LHCN-M2 (cell line): ENCODE measurements at regions not wholly inside any gene's neighbourhood (a gene's known extent, or its start where the extent isn't known, plus 50 kb on each side); places are given as distances from the start of the nearest gene placed in this dataset.

ENCODE experiments used
- DNase-seq: peaks from one replicate; pipeline ENCODE4 v3.0.0-alpha.2; 2012; ENCODE audit warnings: low read depth

DNA sequence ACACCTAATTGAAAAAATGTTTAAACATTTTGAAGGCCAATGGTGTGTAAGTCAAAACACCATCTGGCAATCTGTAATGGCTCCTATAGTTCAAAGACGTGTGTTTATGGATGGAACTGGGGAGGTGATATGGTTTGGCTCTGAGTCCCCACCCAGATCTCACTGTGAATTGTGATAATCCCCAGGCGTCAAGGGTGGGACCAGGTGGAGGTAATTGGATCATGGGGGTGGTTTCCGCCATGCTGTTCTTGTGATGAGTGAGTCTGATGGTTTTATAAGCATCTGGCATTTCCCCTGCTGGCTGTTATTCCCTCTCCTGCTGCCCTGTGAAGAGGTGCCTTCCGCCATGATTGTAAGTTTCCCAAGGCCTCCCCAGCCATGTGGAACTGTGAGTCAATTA, 52.2 kb downstream of the ADRA2C start:
- no peak for DNase-seq

DNA sequence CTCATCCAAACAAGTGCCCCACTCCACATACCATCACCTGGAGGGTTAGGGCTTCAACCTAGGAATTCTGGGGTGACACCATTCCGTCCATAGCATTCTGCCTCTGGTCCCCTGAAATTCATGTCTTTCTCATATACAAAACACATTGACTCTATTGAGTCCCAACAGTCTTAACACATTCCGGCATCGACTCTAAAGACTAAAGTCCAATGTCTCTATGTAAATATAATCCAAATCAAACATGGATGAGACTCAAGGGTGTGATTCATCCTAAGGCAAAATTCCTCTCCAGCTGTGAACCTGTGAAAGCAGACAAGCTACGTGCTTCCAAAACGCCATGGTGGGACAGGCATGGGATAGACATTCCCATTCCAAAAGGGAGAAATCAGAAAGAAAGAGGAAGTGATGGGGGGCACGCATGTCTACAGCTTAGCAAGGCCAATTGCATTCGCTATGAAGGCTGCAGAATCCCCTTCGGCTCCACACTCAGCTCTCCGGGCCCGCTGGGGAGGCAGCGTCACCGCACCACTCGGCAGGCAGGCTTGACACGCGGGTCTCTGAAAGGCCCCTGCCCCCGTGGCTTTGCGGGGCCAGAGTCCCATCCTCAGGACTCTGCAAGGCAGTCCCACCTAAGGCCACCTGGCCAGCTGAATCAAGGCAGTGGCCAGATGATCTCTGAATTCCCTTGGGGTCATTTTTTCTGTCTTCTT, 53.2 kb downstream of the ADRA2C start:
- DNase-seq: no peak

DNA sequence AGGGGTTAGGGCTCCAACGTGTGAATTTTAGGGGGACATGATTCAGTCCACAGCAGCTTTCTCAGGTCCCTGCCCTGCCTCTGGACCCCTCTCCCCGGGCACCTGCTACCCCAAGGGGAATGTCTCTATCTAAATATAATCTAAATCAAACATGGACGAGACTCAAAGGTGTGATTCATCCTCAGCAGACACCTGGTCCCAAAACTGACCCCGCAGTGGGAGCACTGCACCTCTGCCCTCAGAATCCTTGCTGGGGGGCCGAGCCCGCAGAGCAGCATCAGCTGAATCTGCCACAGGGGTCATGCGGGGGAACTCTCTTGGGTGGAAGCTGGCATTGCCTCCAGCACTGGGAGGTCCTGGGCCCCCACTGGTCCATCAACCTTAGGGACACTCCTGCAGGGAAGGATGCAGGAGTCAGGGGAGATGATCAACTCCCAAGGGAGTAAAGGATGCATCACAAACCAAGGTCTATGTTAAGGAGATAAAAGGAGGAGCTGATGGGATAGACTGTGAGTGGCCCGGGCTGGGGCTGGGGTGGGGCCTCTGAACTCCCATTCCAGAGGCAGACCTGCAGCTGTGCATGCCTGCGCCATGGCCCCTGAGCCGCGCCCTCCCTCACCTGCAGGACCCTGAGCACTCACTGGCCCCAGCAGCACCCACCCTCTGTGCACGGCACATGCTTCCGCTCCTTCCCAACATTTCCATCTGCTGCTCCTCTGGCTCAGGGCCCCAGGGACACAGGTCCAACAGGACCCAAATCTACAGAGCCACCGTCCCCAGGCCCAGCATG, 54.0 kb downstream of the ADRA2C start:
- DNase-seq: no peak

DNA sequence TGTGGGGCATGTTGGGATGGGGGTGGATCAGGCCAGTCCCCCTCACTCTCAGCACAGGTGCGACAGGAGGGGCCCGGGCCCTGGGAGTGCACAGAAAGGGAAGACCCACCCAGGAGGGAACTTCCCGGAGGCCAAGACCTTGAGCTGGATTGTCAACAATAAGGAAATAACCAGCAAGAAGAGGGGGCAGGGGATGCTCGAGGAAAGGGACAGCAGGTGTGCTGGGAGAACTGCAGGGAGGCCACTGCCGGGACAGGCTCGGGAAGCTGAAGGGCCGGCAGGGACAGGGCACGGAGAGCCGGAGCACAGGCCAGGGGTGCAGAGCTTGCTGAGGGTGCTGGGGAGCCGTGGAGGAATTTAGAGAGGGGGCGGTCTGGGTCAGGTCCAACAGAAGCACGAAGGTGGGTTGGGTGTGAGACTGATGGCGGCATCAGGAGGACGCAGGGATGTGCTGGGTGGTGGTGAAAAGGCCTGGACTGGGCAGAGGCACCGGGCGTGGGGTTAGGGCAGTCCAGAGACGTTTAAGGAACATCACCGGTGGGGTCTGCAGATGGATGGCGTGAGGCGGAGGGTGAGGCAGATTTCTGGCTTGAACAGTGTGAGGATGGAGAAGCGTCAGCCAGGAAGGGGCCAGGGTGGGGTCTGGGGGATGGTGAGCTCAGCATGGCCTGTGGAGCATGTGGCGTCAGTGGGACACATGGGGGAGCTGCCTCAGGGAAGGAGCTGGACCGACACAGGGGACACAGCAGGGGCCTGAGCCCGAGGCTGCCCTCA, 54.8 kb downstream of the ADRA2C start:
- DNase-seq: no peak

DNA sequence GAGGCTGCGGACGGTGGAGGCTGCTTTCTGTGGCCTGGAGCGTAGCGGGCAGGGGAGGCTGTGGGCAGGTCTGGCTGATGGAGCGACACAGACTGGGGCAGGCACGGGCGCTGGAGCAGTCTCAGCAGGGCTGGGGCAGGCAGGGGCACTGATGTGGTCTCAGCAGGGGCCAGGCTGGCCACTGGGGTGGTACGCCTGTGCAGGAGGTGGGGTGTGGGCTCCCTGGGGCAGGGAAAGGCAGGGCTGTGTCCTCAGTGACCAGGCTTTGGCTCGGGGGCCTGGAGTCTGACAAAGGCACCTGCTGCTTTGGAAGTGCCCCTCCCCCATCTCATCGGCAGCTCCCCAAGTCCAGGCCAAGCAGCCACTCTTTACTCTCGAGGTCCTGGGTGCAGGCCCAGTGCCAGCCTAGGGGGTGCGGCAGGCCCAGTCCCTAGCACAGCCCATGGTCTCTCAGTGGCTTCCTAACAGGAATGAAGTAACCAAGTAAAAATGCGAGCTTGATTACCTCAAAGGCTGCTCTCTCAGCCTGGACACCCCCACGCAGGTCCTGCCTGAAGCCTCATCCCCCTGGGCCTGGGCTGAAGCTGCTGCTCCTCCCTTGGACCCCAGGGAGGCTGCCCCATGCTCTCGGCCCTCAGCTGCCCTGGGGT, 55.5 kb downstream of the ADRA2C start:
- DNase-seq: no peak

DNA sequence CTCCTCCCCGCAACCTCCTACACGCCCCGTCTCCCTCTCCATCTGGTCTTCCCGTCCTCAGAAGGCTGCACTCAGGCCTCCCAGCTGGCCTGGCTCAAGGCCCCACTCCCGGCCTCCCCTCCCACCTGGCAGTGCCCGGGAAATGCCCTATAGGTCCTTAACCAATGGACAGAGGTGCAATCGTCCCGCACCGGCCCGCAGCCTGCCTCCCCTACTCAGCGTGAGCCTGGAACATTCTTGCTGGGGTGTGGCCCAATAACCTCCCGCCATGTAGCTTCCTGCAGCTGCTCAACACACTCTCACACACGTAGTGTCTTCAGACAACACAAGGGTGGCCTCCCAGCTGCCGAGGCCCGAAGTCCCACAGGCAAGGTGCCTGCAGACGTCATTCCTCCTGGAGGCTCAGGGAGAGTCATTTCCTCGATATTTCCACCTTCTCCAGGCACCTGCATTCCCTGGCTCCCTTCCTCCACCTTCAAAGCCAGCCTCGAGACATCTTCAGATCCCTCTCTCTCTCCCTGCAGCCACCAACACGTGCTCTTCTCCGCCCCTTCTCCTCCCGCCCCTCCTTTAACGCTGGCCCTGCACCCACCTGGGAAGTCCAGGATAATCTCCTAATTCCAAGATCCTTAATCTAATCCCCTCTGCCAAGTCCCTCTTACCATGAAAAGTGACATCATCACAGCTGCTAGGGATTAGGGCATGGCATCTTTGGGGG, 56.2 kb downstream of the ADRA2C start:
- DNase-seq: peak; percentile 34

DNA sequence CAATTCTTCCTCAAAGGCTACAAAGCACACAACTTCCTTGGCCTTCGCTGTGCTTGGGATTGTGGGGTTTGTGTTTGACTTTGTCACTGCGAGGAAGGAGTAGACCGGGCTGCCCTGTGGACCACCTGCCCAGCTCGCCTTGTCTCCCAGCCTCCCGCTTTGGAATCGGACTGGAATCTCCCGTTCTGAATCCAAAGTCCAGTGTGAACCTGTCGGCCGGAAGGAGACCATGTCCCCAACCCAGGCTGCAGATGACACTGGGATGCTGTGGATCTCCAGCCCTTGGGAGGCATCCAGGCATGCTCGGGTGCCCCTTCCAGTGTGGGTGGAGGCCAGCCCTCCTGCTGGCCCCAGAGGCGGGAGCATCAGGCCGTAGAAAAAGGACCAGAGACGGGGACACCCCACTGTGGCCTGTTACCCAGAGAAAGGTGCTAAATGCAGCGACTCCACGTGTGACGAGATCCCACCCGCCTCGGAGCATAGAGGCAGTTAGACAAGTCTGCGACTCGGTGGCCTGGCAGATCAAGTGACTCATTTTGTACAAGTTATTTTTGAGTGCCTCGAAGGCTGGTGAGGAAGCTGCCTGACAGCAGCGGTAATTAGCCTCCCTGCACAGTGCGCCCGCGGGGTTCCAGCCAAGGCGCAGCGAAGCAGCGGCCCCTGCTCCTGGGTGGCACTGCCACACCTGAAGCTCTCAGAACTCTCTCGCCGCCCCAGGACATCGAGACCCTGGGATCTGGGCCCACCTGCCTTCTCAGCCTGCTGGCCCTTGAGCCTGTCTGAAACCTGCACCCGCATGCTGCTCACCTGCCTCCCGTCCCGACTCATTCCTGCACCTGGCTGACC, 57.5 kb downstream of the ADRA2C start:
- no peak for DNase-seq

DNA sequence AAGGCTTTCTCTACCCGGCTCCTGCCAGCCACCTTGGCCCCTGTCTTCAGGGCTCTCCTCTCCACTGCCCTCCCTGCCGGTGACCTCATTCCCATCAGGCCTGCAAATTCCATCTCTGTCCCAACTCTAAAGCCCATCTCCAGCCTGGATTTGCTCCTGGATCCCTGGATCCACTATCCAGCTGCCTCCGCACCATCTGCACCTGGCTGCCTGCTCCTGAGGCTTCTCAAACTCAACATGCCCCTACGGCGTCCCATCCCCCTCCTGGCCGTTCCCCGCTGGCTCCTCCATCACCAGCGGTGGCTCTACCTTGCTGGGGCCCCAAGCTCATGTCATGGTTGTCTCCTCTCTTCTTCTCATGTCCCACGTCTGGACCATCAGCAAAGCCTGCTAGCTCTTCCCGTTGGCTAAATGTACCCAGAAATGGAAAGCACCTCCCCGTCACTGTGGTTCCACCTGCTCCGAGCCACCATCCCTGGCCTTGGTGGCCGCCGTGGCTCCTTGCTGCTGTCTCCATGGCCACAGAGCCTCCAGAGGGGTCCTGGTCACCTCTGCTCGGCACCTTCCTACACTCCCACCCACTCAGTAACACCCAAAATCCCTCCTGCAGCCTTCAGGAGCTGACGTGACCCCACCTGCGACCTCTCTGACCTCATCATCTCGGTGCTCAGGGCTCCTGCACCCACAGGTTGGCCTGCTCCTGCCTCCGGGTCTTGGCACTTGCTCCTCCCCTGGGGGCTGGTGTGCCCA, 58.5 kb downstream of the ADRA2C start:
- DNase-seq: no peak

DNA sequence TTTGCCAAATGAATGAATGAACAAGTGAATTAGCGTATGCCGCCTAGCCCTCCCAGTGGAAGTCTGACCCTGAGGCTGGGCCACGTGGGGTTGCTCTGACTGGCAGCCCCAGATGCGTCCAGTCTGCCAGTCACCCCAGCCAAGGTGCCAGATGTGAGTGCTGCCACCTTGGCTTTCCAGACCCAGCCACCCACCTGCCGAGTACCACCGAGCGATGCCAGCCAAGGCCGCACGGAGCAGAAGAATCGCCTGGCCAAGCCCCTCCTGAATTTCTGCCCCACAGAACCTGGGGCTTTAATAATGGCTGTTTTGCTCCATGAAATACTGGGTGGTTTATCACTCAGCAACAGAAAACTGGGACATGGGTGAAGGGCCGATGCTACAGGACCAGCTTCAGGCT, 59.3 kb downstream of the ADRA2C start:
- DNase-seq: no peak

DNA sequence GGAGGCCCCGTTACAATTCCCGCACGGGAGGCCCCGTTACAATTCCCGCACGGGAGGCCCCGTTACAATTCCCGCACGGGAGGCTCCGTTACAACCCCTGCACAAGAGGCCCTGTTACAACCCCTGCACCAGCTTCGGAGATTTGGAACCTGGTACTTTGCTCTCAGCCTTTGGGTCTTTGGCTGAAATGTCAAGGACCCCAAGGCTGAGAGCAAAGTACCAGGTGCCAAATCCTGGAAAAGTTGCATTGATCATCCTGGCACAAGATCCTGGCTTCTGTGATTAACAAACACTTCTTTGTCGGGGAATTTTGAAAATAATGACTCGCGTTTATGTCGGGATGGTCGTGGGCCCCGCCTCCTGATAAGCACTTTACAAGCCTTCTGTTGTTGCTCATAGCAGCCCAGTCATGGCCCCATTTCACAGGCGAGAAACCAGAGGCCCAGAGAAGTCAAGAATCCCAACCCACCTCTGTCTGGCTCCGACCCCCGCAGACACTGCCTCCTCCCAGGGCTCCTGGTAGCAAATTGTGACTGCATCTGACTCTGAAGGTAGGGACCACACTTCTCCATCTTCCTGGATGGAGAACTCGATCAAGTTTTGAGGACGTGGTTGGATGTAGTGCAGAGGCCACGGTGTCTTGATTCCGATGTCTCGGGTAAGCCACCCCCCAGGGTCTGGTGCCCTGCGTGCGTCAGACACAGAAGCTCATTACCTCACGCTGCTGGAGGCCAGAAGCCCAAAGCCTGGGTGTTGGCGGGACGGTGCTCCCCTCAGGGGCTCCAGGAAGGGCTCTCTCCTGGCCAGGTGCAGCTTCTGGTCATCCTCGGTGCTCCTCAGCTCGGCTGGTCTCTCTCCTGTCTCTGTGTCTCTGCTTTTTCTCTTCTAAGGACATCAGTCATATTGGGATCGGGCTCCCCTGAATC, 60.3 kb downstream of the ADRA2C start:
- DNase-seq: no peak

DNA sequence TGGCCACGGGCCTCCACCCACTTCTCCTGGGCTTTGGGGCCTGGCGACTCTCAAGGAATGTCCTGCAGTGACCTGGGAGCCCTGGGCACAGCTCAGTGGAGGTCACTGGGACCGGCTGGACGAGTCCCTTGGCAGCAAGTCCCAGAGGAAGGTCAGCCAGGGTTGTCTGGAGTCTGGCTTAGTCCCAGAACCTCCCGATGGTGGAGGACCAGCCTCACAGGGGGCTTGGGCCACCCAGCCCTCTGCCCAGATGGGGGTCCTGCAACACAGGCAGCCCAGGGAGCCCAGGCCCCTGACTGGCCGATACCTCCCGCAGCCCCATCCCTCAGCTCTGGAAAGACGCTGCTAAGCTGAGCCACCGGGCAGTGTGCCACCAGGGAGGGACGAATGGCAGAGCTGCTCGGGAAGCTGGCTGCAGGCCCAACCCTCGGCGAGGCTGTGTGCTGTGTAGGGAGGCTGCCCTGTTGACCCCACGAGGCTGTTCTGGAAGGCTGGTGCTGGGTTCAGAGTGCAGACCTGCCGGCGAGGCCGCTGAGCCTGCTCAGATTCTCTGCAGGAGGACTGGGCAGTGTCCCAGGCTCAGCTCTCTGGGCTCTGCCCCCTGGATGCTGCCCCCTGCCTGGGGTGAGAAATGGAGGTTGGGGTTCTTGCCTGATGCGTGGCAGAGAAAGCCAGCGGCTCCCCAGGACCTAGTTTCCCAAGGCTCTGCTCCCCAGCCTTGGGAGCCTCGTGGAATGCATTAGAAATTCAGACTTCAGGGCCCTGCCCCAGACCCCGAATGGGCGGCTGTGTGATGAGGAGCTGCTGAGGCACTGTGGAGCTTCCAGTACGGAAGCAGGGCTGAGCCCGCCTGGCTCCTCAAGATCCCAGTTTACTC, 61.7 kb downstream of the ADRA2C start:
- peak; percentile 9 for DNase-seq

DNA sequence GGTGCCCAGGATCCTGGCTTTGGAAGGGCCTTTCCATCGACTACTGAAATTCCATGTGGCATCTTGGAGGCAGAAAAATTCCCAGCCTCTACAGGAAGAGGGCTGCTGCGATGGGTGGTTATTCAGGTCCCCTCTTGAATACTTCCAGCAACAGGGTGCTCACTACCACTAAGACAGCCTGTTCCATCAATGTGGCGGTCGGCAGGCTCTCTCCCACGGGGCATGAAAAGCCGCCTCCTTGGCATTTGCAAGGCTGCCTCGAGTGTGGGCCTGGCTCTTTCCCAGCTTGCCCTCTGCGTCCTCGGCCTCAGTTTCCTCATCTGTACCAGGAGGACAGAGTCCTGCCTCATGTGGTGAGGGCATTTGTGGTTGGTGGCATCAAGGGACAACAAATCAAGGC, 62.4 kb downstream of the ADRA2C start:
- no peak for DNase-seq

DNA sequence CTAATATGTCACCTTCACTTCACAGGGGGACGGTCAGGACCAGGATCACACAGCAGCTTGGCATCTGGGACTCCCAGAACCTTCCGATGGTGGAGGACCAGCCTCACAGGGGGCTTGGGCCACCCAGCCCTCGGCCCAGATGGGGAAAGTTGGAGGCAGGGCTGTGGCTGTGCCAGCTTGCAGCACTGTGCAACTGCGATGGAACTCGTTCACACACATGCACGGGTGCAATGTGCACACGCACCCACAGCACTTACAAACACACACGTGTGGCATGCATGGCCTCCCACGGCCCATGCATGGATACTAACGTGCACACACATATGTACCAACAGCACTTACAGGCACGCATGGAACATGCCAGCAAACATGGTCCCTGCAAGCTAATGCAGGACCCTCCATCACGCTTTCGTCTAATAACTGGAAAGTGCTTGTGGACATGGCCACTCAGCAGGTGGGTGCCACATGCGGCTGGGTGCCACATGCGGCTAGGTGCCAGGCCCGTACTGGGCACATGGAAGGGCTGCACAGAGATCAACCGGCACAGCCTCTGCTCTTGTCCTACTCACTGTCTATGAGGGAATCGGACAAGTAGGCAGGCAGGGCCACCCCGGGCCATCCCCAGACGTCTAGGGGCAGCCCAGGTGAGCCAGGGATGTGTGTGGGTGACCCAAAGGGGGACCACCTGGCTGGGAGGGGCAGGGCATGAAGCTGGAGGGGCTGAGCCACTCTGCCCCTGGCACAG, 63.2 kb downstream of the ADRA2C start:
- no peak for DNase-seq

DNA sequence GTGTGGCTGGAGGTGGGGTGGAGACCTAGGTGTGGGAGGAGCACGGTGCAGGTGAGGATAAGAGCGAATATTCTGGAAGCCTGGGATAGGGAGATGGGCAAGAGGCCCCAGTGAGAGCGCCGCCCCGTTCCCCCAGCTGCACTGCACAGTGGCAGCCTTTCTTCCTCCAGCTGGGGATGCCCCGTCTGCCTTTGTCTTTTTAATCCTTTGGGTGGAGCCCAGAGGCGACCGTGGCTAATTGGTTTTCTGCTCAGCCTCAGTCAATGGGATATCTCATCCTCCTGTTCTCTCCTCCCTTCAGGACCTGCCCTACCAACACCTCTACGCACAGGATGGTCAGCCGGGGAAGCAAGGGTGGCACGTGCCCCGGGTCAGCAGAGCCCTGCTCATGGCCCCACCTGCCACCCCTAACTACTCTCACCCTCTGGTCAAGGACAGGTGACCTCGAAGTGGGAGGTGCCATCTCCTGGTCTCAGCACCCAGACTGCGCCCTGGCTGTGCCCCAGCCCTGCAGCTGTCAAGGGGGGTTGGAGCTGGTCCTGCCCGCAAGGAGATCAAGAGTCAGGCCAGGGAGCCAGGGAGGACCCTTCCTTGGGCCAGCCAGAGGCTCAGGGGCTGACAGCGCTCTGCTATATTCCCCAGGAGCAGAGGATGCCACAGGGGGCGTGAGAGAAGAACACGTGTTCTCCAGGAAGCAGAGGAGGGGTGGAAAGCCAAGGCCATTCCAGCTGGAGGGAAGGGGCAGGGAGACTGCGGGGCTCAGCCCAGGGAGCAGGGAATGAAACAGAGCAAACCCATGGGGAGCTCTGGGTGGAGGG, 64.0 kb downstream of the ADRA2C start:
- no peak for DNase-seq

DNA sequence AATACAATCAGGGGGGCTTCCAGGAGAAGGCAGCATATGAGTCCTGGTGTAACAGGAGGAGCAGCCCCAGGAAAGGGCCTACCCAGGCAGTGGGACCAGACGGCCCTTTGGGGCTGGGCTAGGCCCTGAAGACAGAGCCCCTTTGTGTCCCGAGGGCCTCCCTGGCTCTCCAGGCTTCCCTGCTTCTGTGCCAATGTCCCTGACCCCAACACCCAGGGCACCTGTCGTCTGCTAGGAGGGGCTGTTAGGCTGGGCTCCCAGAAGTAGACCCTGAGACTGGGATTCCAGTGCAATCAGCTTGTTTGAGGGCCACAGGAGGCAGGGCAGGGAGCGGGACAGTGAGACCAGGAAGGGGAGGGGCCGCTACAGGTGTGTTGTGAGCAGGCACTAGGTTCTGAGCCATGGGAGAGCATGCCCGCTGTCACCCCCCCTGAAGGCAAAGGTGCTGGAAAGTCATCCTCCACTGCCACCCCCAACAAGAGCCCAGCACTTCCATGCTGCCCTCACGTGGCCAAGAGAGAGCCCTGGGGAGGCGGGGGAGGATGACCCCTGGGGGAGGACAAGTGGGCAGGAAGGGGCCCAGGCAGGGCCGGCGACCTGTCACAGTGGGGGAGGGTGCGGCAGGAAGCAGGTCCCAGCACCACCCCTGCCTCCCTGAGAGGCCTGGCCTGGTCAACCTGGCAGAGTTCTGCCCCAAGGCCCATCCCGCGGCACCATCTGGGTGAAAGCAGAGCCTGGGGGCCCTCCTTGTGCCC, 64.8 kb downstream of the ADRA2C start:
- no peak for DNase-seq
